PC-9 (cell line): ENCODE measurements at regions not wholly inside any gene's neighbourhood (a gene's known extent, or its start where the extent isn't known, plus 50 kb on each side); places are given as distances from the start of the nearest gene placed in this dataset.

Experiments used
- CTCF ChIP-seq: fragments of 200-600 bp; sonication (generic); conservative IDR thresholded peaks from 2 replicates; pipeline ENCODE4 v1.6.1; 2017; ENCODE audit warnings: mixed run types, antibody characterized with exemption, mild to moderate bottlenecking, moderate library complexity
- EZH2 ChIP-seq: fragments of 200-600 bp; sonication (generic); IDR thresholded peaks from 2 replicates; pipeline ENCODE4 v1.8.0; 2017; ENCODE audit warnings: antibody characterized with exemption, low read depth

- TF ChIP-seq CTCF (no peak), EZH2 (no peak)
These were observed 56.8 kb downstream of the SCG2 start for GRCh38 chr2:223545406-223545805.
